HG03457 (cell line): ENCODE measurements at regions not wholly inside any gene's neighbourhood (a gene's known extent, or its start where the extent isn't known, plus 50 kb on each side); places are given as distances from the start of the nearest gene placed in this dataset.
"Not testable (repeated sequence)": the region's sequence is repeated elsewhere in the genome, so short reads cannot be mapped to it uniquely, and the experiment has no call there.

Source experiments
- ATAC-seq: cut with Tn5 transposase; IDR thresholded peaks from one replicate; pipeline ENCODE4 v1.9.1; 2021; ENCODE audit warnings: moderate number of reproducible peaks; ENCODE audit not compliant: unreplicated experiment

- ATAC-seq = no peak
Measured at GRCh38 chr3:187544326-187544725, 125.9 kb downstream of the SST start.

GRCh38 chr3:187540847-187541246 is 129.3 kb downstream of the SST start:
- ATAC-seq = no peak

- ATAC-seq = no peak
Measured at GRCh38 chr3:187536185-187536584, 134.0 kb downstream of the SST start.

GRCh38 chr3:187533797-187534196 is 136.4 kb downstream of the SST start:
- ATAC-seq = no peak

DNA sequence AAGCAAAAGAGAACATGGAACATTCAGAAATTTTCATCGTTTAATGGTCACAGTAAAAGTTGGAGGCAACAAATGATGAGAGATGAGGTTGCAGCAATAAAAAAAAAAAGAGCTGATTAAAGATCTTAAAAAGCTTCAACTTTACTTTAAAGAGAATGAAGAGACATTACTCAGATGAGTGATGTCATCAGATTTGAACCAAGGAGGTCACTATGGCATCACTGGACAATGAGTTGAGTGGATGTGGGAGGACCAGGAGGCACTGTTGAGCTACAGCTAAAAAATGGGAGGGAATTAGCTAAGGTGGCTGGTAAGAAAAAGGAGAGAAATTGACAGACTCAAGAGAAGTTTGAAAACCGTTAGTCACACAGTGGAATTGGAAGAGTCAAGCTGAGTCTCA is 138.4 kb downstream of the SST start:
- ATAC-seq = no peak

- no peak for ATAC-seq
Measured at GRCh38 chr3:187522890-187523289, 147.3 kb downstream of the SST start.

DNA sequence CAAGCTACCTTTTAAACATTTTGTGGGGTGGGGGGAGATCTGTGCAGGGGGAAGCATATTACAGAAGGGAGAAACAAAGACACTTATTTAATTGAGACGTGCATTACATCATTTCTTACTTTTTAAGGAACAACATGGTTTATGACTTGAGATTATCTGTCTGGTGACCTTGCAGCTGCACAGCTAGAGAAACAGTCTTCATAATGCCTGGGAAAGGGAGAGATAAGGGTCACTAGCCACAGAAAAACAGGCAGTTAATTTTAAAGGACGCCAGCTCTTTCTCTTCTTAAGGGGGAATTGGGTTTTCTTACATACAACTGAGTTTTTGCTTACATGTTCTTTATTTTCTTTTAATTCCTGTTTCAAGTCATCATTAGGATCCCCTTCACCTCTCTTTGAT is 147.9 kb downstream of the SST start:
- no peak for ATAC-seq

DNA sequence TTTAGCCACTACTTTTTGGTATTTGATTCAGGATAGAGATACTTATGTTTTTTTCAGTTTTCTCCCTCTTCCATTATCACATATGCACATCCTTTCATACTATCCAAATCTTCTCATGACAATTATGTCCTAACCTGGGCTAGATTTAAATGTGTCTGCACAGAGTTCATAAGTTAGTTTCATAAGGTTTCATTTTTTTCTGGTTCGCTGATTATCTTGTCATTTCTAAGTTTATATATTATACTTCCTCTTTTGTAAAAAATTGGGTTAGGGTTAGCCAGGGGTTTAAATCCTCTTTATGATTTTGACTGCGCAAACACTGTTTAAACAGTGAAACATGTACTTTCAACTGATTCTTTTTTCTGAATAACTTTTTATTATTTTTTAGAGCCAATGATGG is 148.6 kb downstream of the SST start:
- no peak for ATAC-seq

DNA sequence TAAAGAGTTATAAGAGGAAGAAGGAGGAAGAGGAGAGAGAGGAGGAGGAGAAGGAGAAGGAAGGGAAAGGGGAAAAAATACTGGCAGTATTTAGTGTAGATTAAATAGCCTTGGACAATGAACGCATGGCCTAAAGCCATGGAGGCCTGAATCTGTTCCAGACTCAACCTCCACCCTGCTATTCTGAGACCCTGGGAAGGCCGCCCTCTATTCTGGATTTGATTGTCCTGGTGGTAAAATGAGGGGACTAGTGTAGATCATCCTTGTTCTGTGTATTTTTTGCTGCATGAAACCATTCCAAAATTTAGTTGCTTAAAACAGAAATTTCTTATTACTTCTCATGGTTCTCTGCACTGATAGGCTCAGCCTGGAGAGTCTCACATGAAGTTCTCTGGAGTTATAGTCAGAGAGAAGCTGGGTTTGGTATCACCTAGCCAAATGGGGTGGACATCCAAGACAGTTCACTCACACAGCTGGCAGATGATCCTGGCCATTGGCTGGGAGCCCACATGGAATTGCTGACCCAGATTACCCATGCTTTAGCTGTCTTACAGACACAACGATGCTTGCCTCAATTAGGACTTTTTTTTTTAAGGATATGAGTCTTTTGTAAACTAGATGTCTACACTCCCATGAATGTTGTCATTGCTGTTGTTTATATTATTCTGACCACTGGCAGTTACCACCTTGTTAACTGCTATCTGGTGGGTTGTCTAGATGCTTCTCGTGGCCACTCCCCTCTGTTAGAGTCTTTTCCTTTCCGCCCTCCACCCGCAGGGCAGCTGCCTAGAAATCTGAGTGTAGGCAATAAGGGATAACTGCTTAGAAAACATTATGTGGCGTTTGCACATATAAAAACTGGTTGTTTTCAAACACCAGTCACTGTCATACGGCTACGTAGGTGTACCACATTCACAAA is 149.9 kb downstream of the SST start:
- no peak for ATAC-seq

DNA sequence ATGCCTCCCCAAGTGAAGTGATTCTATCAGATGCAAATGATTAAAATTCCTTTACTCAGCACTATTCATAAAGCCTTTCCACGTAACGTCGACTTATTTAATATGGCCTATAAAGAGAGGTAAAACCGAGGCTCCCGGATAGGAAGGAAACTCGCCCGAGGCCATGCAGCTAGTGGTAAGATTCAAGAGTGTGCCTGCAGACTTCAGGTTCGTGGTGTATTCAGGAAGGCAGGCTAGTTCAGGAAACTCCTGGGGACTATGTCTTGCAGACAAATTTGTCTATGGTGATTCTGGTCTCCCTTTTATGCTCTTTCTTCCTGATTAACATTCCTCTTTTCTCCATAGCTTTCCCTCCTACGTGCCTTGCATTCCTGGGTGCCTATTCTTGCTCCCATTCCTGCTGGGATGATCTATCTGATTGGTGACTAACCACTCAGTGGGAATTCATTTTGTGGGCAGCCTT is 150.7 kb downstream of the SST start:
- ATAC-seq = no peak

DNA sequence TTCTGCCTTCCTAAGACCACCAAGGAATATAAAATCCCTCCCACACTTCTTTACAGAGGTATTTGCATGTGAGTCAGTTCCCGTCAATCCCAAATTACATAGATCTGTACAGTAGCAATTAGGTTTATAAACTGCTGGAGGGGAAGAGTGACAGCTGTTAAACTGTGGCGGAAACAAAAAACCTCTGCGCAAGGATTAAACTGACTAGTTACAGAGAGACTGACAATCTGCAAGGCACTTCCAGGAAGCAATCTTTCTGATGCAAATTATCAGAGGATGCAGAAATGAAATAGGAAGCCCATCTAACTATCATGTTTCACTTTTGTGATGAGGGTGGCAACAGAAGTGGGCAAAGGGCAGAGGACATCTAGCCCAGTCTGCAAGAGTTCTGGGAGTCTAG is 150.4 kb downstream of the RTP4 start:
- ATAC-seq = no peak

DNA sequence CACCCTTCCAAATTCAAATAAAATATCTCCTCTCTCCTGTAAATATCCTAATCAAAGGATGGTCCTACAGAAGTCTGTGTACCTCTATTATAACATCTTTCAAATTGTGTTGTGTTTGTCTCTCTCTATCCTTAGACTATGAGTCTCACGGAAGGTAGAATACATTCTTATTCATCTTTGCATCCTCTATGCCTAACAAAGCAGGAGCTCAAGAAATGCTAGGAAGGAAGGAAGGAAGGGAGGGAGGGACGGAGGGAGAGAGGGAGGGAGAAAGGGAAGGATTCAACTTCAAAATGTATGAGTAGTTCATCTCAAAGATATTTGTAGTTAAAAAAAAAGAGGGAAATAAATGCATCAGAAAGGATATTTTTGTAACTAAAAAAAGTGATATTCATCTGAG is 150.0 kb downstream of the RTP4 start:
- no peak for ATAC-seq

GRCh38 chr3:187516446-187517185 is 148.4 kb downstream of the RTP4 start:
- no peak for ATAC-seq

DNA sequence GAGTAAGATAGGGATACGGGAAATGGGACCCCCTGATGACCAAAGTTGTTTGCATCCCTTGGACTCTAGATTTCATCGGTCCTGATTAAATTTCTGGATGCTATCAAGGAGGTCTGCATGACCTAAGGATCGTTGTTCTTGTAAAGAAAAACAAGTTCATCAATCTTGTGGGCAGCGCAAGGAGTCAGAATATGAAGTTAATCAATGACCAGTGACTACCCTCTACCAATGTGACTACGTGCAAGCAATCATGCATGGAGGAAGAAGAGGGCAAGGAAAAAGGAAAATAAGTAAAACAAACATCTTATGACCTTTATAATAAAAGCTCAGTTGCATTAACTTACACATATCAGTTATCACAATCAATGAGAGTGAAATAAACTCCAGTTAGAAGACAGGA is 139.7 kb downstream of the RTP4 start:
- no peak for ATAC-seq

DNA sequence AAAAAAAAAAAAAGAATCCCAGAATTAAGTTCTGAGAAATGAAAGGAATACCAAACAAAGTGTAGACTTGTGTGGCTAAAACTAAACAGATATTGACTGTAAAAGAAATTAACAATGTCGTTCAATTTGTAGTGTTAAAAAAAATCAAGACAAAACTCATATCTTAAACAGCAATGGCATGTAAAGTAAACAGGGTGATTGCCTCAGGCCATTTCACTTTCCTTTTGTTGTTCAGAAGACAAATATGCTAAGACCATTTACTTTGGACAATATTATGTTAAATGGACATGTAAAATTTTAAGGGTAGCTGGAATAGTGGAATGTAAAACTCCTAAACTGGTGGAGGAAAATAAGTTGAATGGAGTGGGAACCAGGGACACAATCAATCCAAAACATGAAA is 139.1 kb downstream of the RTP4 start:
- ATAC-seq = no peak

- ATAC-seq = no peak
Measured at GRCh38 chr3:187504435-187504834, 136.2 kb downstream of the RTP4 start.

GRCh38 chr3:187498211-187498724 is 130.1 kb downstream of the RTP4 start:
- ATAC-seq = no peak

DNA sequence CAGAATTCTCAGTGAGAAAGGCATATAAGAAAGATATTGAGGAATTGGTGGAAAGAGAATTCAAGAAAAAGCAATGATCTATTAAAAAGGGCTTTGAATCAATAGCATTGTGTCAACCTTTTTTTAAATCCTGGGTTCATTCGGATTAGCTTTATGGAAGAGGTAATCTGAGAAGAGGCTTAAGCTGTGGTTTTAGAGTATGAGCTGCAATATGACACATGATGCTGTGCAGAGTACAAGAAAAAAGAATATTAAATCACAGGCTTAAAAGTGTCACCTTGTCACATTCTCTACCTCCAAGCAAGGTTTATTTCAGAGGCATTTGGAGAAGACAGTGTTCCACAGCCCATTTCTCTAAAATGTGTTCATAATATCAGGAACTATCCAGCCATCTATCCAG is 128.9 kb downstream of the RTP4 start:
- no peak for ATAC-seq

- not testable (repeated sequence) for ATAC-seq
Measured at GRCh38 chr3:187494056-187494455, 125.9 kb downstream of the RTP4 start.

DNA sequence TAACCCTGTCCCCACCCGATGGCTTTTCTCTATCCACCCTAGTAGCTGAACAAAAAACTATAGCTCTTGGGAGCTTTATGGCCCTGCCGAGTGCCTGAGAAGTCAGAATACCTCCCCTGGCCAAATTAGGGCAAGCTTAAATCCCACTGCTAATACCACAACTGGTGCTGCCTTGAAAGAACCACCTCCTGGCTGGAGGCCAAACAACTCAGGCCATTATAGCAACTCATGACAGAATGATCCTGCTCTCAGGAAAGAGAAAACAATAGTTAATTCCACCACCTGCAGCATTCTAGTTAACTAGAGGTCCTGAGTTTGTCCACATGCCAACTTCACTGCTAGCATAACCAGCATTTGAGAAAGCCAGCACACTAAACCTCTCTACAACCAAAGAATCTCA is 123.2 kb downstream of the RTP4 start:
- no peak for ATAC-seq

GRCh38 chr3:187490366-187490765 is 122.2 kb downstream of the RTP4 start:
- ATAC-seq = no peak
